ENCODE measurements at regions not wholly inside any gene's neighbourhood (a gene's known extent, or its start where the extent isn't known, plus 50 kb on each side); places are given as distances from the start of the nearest gene placed in this dataset.

GRCh38 chr7:131021902-131022301 lies 287.9 kb upstream of the KLF14 start:
- DNase-seq (ENCODE audit: low read depth) = no peak
- no peak for TF ChIP-seq CTCF (conservative IDR thresholded peaks at IDR 0.05; ENCODE audit: low read depth, low read length)
- H3K4me3 ChIP-seq (ENCODE audit: low read depth, low read length) = no peak overlapping the region

GRCh38 chr7:131026297-131027000 lies 292.4 kb upstream of the KLF14 start:
- H3K4me3 ChIP-seq (ENCODE audit: low read depth, low read length) = no peak overlapping the region
- DNase-seq (ENCODE audit: low read depth) = no peak
- TF ChIP-seq CTCF (conservative IDR thresholded peaks at IDR 0.05; ENCODE audit: low read depth, low read length) = no peak

GRCh38 chr7:131027287-131027773 lies 293.3 kb upstream of the KLF14 start:
- no peak overlapping the region for H3K4me3 ChIP-seq (ENCODE audit: low read depth, low read length)
- DNase-seq (ENCODE audit: low read depth) = no peak
- no peak for TF ChIP-seq CTCF (conservative IDR thresholded peaks at IDR 0.05; ENCODE audit: low read depth, low read length)

GRCh38 chr7:131028295-131028694 lies 294.3 kb upstream of the KLF14 start:
- H3K4me3 ChIP-seq (ENCODE audit: low read depth, low read length) = no peak overlapping the region
- no peak for DNase-seq (ENCODE audit: low read depth)
- TF ChIP-seq CTCF (conservative IDR thresholded peaks at IDR 0.05; ENCODE audit: low read depth, low read length) = no peak

- no peak for DNase-seq (ENCODE audit: low read depth)
- TF ChIP-seq CTCF (conservative IDR thresholded peaks at IDR 0.05; ENCODE audit: low read depth, low read length) = no peak
Observed at GRCh38 chr7:131029002-131029401, 295.0 kb upstream of the KLF14 start.

GRCh38 chr7:131031099-131031868 lies 296.4 kb upstream of the MKLN1 start:
- H3K4me3 ChIP-seq (ENCODE audit: low read depth, low read length) = no peak overlapping the region
- no peak for TF ChIP-seq CTCF (conservative IDR thresholded peaks at IDR 0.05; ENCODE audit: low read depth, low read length)
- no peak for DNase-seq (ENCODE audit: low read depth)

More at GRCh38 chr7:131029002-131029401, 295.0 kb upstream of the KLF14 start:
- H3K4me3 ChIP-seq (ENCODE audit: low read depth, low read length) = no peak overlapping the region

Measured in epithelial cell of proximal tubule (primary cell).